KOPT-K1 (cell line): ENCODE measurements at regions not wholly inside any gene's neighbourhood (a gene's known extent, or its start where the extent isn't known, plus 50 kb on each side); places are given as distances from the start of the nearest gene placed in this dataset.
"Not testable (repeated sequence)": the region's sequence is repeated elsewhere in the genome, so short reads cannot be mapped to it uniquely, and the experiment has no call there.

Source experiments
- H3K27ac ChIP-seq: fragments of 200-600 bp; sonication (generic); 2 replicates; pipeline ENCODE4 v1.5.1; 2016; ENCODE audit warnings: antibody characterized with exemption, mild to moderate bottlenecking, low read depth, low read length; ENCODE audit not compliant: poor library complexity, severe bottlenecking
- H3K36me3 ChIP-seq: fragments of 200-600 bp; sonication (generic); 2 replicates; pipeline ENCODE4 v1.5.1; 2017; ENCODE audit warnings: antibody characterized with exemption, mild to moderate bottlenecking, low read length, moderate library complexity; ENCODE audit not compliant: insufficient read depth
- H3K9me3 ChIP-seq: fragments of 200-600 bp; sonication (generic); 2 replicates; pipeline ENCODE4 v1.5.1; 2017; ENCODE audit warnings: antibody characterized with exemption, low read length, mild to moderate bottlenecking; ENCODE audit not compliant: insufficient read depth, poor library complexity, severe bottlenecking

DNA sequence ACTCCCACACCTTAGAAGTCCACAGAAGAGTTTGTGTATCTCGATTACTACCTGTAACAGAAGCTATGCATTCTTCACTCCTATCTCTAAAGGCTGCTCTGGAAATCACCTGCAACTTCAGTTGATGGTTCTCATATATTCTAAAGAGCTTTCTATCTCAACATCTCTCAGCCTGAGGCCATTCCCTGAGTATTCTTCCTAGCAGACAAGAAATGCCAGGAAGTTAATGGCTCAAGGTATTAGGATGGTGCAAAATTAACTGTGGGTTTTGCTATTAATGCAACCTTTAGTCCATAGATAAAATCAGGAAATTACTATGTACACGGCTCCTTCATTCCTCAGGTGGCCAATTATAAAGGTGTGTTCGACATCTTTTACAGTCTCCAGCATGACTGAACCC, 290.1 kb downstream of the ZNF716 start:
- not testable (repeated sequence) for H3K27ac ChIP-seq

DNA sequence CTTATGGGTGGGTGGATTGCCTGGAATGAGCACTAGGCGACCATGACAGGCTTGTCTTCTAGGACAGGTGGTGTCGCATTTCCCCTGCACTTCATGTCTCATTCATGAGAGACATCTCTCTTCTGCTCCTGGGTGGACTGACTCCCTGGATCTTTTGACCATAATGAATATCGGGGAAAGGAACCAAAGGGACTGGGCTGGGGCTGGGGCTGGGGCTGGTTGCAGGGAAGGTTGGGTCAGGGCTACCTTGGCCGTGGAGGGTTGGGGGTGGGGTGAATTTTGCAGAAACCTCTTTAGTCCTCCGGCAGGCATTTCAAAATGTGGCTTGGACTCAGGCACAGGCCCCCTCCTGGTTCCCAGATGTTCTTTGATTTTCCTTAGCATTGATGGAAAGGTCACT, 319.2 kb downstream of the ZNF716 start:
- Histone ChIP-seq H3K27ac (no peak overlapping the region), H3K36me3 (no peaks in the 10 kb centered on the region), H3K9me3 (peaks cover 39% of the 10 kb centered on the region)

More for the DNA sequence above, 290.1 kb downstream of the ZNF716 start:
- not testable (repeated sequence) for H3K36me3 ChIP-seq, H3K9me3 ChIP-seq

DNA sequence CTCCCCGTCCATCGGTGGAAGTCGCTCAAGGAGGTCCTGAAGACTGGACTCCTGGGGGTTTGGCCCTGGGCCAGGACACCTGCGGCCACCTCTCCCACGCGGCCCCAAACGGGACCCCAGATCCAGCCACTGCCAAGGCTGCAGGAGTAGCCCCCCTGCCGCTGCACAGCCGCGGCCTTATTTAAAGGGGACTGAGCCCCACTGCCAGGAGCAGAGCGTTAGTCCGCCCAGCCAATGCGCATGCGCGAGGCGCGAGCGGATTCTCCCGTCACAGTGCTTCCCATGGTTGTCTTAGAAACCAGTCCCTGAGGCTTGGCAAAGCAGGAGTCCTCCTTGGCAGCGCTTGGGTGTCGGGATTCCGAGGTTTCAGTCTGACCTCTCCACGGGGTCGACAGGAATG, 320.0 kb downstream of the ZNF716 start:
- peaks cover 45% of the 10 kb centered on the region for H3K9me3 ChIP-seq
- no peak overlapping the region for H3K27ac ChIP-seq
- H3K36me3 ChIP-seq, result no peaks in the 10 kb centered on the region

DNA sequence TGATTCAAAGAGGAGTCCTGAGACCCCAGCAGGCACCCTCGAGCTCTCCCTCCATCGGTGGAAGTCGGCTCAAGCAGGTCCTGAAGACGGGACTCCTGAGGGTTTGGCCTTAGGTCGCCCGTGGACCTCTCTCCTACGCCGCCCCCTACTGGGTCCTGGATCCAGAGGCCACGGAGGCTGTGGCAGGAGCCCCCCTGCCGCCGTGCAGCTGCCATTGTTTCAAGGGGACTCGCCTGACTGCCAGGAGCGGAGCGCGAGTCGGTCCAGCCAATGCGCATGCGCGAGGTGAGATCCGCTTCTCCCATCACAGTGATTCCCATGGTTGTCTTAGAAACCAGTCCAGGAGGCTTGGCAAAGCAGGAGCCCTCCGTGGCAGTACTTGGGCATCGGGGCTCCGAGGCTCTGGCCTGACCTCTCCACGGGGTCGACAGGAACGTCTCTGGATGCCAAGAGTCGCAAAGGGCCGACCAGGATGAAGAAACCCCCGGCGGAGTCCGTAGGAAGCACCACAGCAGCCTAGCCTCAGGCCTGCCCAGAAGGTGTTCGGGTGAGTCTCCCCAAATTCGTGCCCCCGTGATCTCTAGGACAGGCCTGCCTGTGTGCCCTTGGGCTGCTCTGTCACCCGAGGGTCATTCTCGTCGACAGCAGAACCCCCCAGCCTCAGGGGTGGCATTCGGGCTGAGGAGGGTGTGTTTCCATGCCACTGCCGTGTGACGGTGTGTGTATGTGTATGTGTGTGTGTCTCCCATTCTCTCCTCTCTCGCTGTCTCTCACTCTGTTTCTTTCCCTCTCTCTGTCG, 322.3 kb downstream of the ZNF716 start:
- Histone ChIP-seq H3K27ac (no peak overlapping the region), H3K9me3 (peaks cover 65% of the 10 kb centered on the region), H3K36me3 (no peaks in the 10 kb centered on the region)

DNA sequence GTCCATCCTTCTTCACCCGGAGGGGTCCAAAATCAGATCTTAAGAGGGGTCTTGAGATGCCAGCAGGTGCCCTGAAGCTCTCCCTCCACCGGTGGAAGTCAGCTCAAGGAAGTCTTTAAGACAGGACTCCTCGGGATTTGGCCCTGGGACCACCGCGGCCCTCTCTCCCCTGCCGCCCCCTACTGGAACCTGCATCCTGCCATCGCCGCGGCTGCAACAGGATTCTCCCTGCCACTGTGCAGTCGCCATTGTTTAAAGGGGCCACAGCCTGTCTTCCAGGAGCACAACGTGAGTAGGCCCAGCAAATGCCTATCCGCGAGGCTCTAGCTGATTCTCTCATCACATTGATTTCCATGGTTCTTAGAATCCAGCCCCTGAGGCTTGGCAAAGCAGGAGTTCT, 324.3 kb downstream of the ZNF716 start:
- Histone ChIP-seq H3K36me3 (no peaks in the 10 kb centered on the region), H3K9me3 (peaks cover 65% of the 10 kb centered on the region), H3K27ac (no peak overlapping the region)

DNA sequence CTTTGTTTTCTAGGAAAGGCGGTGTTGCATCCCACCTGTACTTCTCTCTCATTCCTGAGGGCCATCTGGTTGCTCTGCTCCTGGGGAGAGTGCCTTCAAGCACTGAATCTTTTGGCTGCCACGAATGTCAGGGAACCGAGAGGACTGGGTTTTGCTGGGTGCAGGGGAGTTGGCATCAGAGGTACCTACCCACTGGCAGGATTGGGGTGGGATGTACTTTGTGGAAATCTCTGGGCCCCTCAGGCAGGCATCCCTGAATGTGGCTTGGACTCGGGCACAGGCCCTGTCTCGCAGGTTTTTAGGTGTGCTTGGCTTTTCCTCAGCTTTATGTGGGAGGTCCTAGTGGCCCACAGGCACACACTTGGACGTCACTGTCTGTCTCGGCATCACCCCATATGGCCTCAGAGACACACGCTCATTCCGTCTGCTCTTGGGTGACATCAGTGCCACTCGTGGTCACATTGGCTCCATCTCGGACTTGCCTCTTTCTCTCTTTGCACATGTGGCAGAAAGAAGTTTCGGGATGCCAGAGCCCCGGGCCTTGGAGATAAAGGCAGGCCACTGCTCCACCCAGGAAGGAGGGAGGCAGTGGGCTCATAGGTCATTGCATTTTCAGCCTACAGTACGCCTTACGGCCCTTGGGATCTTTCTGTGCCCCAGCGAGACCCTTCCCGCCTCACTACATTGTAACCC, 325.6 kb downstream of the ZNF716 start:
- Histone ChIP-seq H3K36me3 (no peaks in the 10 kb centered on the region), H3K9me3 (peaks cover 59% of the 10 kb centered on the region), H3K27ac (no peak overlapping the region)

DNA sequence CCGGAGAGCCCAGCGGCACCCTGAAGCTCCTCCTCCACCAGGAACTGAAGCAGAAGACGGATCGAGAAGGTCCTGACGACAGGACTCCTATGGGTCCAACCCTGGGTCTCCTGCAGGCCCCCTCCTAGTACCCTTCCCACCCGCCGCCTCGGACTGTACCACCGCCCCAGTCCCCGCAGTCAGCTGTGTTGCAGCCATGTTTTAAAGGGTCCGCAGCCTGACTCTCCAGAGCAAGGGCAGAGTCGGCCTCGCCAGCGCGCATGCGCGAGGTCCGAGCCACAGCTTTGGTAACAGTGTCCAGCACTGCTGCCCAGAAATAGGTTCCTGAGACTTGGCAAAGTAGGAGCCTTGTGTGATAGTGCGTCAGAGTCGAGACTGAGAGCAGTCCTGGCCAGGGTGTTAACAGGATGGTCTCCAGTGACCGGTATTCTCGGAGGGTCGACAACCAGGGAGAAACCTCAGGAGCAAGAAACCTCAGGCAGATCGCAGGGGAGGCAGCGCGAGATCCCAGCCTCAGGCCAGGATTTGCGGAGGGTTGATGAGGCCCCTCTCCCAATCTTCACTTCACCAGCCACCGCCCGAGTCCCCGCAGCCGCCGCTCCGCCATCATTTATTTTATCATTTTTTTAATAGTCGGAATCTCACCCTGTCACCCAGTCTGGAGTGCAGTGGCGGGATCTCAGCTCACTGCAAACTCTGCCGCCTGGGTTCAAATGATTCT, 326.3 kb downstream of the ZNF716 start:
- H3K9me3 ChIP-seq, result peaks cover 52% of the 10 kb centered on the region
- H3K36me3 ChIP-seq, H3K27ac ChIP-seq: not testable (repeated sequence)

DNA sequence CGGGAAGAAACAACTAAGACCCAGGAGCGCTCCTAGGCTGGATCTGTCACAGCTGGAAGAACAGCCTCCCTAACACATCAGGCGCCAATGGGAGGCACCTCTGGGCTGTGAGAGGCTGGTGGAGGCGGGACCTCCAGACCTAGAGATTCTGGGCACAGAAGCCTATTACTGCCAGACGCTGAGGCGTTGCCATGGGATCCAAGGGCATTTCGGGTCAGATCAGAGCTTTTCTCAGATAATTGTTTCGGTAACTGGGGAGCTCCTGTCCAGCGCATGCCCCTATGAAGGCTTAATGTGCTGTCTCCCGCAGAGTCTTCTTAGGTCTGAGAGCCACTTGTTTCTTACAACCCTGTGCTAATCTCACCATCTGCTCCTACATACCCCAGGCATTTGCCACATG, 339.2 kb downstream of the ZNF716 start:
- no peaks in the 10 kb centered on the region for H3K36me3 ChIP-seq
- no peak overlapping the region for H3K27ac ChIP-seq
- peaks cover 6% of the 10 kb centered on the region for H3K9me3 ChIP-seq

DNA sequence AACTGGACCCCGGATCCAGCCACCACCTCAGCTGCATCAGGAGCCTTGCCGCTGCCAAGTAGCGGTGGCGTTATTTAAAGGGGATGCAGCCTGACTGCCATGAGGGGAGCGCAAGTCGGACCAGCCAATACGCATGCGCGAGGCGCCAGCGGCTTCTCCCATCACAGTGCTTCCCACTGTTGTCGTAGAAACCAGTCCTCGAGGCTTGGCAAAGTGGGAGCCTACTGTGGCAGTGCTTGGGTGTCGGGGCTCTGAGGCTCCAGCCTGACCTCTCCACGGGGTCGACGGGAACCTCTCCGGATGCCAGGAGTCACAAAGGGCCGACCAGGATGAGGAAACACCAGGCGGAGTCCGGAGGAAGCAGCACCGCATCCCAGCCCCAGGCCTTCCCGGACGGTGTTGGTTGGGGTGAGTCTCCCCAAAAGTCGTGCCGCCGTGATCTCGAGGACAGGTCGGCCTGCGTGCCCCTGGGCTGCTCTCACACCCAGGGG, 369.6 kb downstream of the ZNF716 start:
- Histone ChIP-seq H3K36me3 (no peaks in the 10 kb centered on the region), H3K27ac (no peak overlapping the region), H3K9me3 (peaks cover 41% of the 10 kb centered on the region)

DNA sequence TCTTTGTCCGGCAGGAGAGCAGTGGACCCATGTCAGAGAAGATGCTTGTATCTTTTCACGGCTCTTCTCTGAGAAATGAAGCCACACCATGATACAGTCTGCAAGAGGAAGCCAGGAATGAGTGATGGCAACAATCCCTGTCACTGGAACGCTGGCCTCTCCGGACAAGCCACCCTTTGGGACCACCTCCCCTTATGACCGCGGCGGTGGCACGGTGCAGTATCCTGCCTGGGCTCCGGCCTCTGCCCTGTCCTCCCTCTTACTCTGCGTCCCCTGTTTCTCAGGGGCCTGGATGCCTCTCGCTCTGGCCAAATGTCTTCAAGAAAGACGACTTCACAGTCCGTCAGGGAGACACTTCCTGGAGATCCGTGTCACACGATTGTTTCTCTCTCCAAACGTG, 370.5 kb downstream of the ZNF716 start:
- no peaks in the 10 kb centered on the region for H3K36me3 ChIP-seq
- H3K27ac ChIP-seq, result no peak overlapping the region
- peaks cover 41% of the 10 kb centered on the region for H3K9me3 ChIP-seq

DNA sequence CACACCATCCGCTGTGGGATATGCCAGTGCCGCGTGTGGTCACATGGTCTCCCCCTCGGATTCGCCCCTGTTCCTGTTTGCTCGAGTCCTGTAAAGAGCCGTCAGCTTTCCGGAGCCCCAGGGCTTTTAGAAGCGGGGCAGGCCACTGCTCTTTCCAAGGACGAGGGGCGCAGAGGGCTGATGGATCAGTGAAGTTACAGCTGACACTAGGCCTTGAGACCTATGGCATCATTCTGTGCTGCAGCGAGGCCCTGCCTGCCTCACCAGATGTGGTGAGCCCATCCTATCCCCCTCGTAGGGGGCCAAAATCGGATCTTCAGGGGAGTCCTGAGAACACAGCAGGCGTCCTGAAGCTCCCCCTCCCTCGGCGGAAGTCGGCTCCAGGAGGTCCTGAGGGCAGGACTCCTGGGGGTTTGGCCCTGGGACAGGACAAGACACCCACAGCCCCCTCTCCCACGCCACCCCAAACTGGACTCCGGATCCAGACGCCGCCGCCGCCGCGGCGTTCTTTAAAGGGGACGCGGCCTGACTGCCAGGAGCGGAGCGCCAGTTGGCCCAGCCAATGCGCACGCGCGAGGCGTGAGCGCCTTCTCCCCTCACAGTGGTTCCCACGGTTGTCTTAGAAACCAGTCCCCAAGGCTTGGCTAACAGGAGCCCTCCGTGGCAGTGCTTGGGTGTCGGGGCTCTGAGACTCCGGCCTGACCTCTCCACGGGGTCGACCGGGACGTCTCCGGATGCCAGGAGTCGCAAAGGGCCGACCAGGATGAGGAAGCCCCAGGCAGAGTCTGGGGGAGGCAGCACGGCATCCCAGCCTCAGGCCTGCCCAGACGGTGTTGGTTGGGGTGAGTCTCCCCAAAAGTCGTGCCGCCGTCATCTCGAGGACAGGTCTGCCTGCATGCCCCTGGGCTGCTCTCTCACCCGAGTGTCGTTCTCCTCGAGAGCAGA, 371.7 kb downstream of the ZNF716 start:
- Histone ChIP-seq H3K27ac (no peak overlapping the region), H3K36me3 (no peaks in the 10 kb centered on the region), H3K9me3 (peaks cover 41% of the 10 kb centered on the region)

DNA sequence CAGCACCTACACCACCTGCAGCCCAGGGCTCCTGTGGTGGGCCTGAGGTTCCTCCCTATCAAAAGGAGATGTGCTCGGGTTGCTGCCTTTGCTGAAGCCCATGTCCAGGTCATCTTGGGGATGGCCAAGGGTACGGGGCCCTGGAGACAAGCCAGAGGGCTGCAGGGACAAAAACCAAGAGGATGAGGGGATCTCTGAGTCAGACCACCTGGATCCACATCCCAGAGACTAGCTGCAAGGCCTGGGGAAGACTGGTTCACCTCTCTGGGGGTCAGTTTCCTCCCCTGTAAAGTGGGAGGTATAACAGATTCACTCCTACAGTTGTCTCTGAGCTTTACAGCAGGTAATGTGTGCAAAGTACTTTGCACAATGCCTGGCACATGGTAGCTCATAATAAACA, 376.6 kb downstream of the ZNF716 start:
- peaks cover 23% of the 10 kb centered on the region for H3K9me3 ChIP-seq
- H3K36me3 ChIP-seq, H3K27ac ChIP-seq: not testable (repeated sequence)

DNA sequence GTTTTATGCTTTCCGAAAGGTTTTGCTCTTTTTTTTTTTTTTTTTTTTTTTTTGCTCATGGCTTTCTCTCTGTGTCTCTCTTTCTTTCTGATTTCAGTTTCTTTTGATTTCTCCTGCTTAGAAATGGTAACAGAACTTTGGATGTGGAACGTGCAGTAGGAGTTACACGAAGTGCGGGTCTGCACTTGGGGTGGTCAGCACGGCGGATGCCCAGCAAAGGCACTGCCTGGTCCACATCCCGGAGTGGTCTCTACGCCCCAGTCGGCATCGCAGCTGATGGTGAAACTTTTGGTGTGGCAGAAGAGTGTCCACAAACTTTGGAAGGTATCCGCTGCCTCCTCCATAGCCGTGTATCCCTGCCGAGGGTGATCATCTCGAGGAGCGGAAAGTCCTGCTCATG, 385.2 kb downstream of the ZNF716 start:
- not testable (repeated sequence) for H3K9me3 ChIP-seq, H3K36me3 ChIP-seq, H3K27ac ChIP-seq

DNA sequence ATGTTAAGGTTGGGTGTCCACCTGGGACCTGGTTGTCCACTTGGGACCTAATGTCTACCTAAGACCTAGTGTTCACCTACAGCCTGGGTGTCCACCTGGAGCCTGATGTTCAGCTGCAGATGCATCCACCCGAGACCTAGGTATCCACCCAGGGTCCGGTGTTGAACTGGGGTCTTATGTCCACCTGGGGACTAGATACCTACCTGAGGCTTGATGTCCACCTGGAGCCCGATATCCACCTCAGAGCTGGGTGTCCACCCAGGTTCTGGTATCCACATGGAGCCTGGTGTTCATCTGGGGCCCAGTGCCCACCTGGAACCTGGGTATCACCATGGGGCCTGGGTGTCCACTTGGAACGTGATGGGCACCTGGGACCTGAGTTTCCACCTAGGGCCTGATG, 389.2 kb downstream of the ZNF716 start:
- not testable (repeated sequence) for H3K9me3 ChIP-seq, H3K27ac ChIP-seq, H3K36me3 ChIP-seq
